SH-SY5Y (cell line): ENCODE measurements at regions not wholly inside any gene's neighbourhood (a gene's known extent, or its start where the extent isn't known, plus 50 kb on each side); places are given as distances from the start of the nearest gene placed in this dataset.

ENCODE experiments used
- GATA2 ChIP-seq: IDR thresholded peaks from 2 replicates; pipeline ENCODE4 v1.6.1; 2011; ENCODE audit warnings: mild to moderate bottlenecking, low read depth, low read length
- GATA3 ChIP-seq: IDR thresholded peaks from 2 replicates; pipeline ENCODE4 v1.6.1; 2011; ENCODE audit warnings: low read depth, mild to moderate bottlenecking, low read length, moderate library complexity

DNA sequence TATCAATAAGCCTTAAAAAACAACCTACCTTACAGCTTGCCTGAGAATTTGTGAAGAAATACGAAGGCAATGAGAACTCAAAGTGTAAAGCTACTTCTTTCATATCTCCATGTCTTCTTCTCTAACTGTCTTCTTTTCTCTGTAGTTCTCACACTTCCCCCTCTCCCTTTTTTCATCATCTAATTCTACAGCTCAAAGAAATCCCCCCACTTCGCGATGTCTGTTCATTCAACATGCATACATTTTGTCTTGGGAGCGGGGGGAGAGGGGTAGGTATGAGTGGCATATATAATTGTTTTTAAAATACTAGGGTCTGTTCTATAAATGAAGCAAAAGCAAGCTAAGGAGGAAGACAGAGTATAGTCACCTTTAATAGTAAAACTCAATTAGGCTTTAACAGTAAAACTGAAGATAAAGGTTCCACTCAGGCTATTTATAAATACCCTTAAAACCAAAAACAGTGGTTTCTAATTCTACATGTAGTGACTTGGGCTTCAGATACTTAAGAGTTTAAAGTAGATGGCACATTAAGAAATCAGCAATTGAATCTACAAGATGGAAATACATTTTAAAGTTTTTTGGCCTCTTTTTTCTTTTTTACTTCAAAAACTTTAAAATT is 106.9 kb downstream of the KLF12 start:
- TF ChIP-seq GATA3 (no peak), GATA2 (no peak)
